HEK293T (cell line): ENCODE measurements at regions not wholly inside any gene's neighbourhood (a gene's known extent, or its start where the extent isn't known, plus 50 kb on each side); places are given as distances from the start of the nearest gene placed in this dataset.

Experiments used
- CTCF ChIA-PET: fragments of 350-600 bp; formaldehyde crosslinking; extraction: SDS; loops from one replicate; lab custom pipeline; 2021; ENCODE audit warnings: antibody characterized with exemption, inconsistent platforms; lab: Yijun Ruan, JAX
- POLR2A ChIA-PET: fragments of 350-600 bp; formaldehyde crosslinking; extraction: SDS; loops from one replicate; lab custom pipeline; 2020; ENCODE audit warnings: antibody characterized with exemption, inconsistent platforms; lab: Yijun Ruan, JAX
- DNase-seq: peaks from one replicate; pipeline ENCODE4 v3.0.0; 2012; ENCODE audit warnings: mixed read lengths; ENCODE audit errors: extremely low spot score
- ARNT ChIP-seq: fragments of 450-650 bp; IDR thresholded peaks from 2 replicates; pipeline ENCODE4 v1.6.1; 2017; ENCODE audit warnings: mild to moderate bottlenecking
- BHLHE40 ChIP-seq: fragments of 450-650 bp; IDR thresholded peaks from 2 replicates; pipeline ENCODE4 v1.6.1; 2016; ENCODE audit warnings: mild to moderate bottlenecking, moderate library complexity, borderline replicate concordance
- CTBP1 ChIP-seq: fragments of 450-650 bp; IDR thresholded peaks from 2 replicates; pipeline ENCODE4 v1.6.1; 2016; ENCODE audit warnings: borderline replicate concordance
- ELF4 ChIP-seq: fragments of 450-650 bp; IDR thresholded peaks from 2 replicates; pipeline ENCODE4 v1.6.1; 2017; ENCODE audit warnings: antibody characterized with exemption
- FOXA1 ChIP-seq: fragments of 450-650 bp; IDR thresholded peaks from 2 replicates; pipeline ENCODE4 v1.6.1; 2016; ENCODE audit warnings: mild to moderate bottlenecking
- FOXK2 ChIP-seq: fragments of 450-650 bp; IDR thresholded peaks from 2 replicates; pipeline ENCODE4 v1.6.1; 2016; ENCODE audit warnings: mild to moderate bottlenecking
- FOXM1 ChIP-seq: fragments of 450-650 bp; IDR thresholded peaks from 2 replicates; pipeline ENCODE4 v1.6.1; 2017; ENCODE audit warnings: mild to moderate bottlenecking, borderline replicate concordance
- HDGF ChIP-seq: fragments of 450-650 bp; IDR thresholded peaks from 2 replicates; pipeline ENCODE4 v1.6.1; 2017; ENCODE audit warnings: antibody characterized with exemption, borderline replicate concordance
- L3MBTL2 ChIP-seq: fragments of 450-650 bp; conservative IDR thresholded peaks from 2 replicates; pipeline ENCODE4 v1.6.1; 2016; ENCODE audit warnings: mild to moderate bottlenecking
- LEF1 ChIP-seq: fragments of 450-650 bp; IDR thresholded peaks from 2 replicates; pipeline ENCODE4 v1.6.1; 2017; ENCODE audit warnings: mild to moderate bottlenecking, borderline replicate concordance
- NFRKB ChIP-seq: fragments of 450-650 bp; IDR thresholded peaks from 2 replicates; pipeline ENCODE4 v1.6.1; 2016; ENCODE audit warnings: mild to moderate bottlenecking, moderate library complexity
- SP1 ChIP-seq: fragments of 450-650 bp; IDR thresholded peaks from 2 replicates; pipeline ENCODE4 v1.6.1; 2017
- SUZ12 ChIP-seq: fragments of 450-650 bp; IDR thresholded peaks from 2 replicates; pipeline ENCODE4 v1.6.1; 2016; ENCODE audit warnings: mild to moderate bottlenecking
- TARDBP ChIP-seq: fragments of 450-650 bp; IDR thresholded peaks from 2 replicates; pipeline ENCODE4 v1.6.1; 2016
- ZNF384 ChIP-seq: fragments of 450-650 bp; IDR thresholded peaks from 2 replicates; pipeline ENCODE4 v1.6.1; 2016
- TF ChIP-seq, protein P1 (sequence below): fragments of 450-650 bp; IDR thresholded peaks from 2 replicates; pipeline ENCODE4 v1.6.1; 2016

DNA sequence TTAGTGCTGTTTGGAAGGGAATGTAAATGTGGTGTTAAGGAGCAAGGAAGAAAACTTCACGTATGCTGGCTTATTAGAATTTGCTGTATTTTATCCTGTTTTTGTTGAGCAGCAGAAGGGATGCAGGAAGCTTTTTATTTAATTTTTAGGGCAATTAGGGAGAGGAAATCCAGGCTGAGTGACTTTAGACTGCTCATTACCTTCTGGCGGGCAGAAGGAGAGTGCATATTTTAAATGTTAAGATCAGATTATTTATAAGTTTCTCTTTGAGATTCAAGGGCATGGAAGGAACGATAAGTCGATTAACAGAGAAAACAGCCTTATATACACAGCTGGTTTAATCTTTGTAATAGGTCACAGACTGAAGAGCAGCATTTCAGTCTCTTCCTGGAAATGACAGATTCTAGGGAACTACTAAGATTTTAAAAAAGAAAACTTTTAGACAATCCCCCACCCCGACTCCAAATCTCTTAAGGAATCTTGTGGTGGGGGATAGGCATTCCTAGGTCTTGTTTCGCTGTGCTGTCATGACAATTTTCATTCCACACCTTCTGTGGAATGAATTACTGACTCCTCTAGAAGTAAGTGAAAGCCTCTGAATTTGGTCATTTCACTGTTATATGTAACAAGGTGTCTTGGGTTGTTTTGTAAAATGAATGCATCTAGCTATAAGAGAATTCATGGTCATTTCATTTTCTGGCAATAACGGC, 402.5 kb downstream of the RAPGEF2 start:
- ChIA-PET CTCF (interaction anchor here (0.9 kb wide), 1 partner anchor 18 kb away, joined by 4 read pairs; no protein-coding TSS in a partner anchor), POLR2A (no interaction called here)
- no peak for DNase-seq
- TF ChIP-seq FOXA1, result no peak
- TF ChIP-seq ZNF384, result no peak
- no peak for TF ChIP-seq NFRKB
- TF ChIP-seq TARDBP, result no peak
- no peak for TF ChIP-seq ELF4
- no peak for TF ChIP-seq LEF1
- TF ChIP-seq HDGF, result no peak
- TF ChIP-seq ARNT, result no peak
- TF ChIP-seq FOXM1, result no peak
- TF ChIP-seq, protein P1, sequence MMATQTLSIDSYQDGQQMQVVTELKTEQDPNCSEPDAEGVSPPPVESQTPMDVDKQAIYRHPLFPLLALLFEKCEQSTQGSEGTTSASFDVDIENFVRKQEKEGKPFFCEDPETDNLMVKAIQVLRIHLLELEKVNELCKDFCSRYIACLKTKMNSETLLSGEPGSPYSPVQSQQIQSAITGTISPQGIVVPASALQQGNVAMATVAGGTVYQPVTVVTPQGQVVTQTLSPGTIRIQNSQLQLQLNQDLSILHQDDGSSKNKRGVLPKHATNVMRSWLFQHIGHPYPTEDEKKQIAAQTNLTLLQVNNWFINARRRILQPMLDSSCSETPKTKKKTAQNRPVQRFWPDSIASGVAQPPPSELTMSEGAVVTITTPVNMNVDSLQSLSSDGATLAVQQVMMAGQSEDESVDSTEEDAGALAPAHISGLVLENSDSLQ, result no peak
- no peak for TF ChIP-seq SUZ12
- TF ChIP-seq SP1, result no peak
- TF ChIP-seq CTBP1, result no peak
- TF ChIP-seq BHLHE40, result no peak

DNA sequence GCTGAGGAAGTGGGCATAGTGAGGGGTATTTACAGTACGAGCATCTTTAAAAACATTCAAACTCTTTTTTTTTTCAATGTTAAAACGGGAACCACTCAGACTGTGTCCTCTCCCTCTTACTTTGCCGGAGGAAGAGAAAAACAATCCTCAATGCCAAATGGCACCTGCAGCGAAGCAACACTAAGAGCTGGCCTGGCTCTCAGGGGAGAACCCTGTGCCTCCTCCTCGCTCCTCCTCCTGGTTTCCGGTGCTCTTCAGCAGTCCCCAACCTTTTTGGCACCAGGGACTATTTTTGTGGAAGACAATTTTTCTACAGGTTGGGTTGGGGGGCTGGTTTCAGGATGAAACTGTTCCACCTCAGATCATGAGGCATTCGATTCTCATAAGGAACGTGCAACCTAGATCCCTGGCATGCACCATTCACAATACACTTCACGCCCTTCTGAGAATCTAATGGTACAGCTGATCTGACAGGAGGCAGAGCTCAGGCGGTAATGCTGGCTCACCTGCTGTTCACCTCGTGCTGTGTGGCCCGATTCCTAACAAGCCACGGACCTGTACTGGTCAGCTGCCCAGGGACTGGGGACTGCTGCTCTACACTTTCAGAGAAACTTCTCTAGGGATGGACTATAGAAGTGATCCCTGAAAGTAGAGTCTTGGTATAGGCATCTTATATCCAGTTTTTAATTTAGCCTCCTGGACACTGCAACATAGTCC, 404.1 kb downstream of the RAPGEF2 start:
- POLR2A ChIA-PET, result no interaction called here

DNA sequence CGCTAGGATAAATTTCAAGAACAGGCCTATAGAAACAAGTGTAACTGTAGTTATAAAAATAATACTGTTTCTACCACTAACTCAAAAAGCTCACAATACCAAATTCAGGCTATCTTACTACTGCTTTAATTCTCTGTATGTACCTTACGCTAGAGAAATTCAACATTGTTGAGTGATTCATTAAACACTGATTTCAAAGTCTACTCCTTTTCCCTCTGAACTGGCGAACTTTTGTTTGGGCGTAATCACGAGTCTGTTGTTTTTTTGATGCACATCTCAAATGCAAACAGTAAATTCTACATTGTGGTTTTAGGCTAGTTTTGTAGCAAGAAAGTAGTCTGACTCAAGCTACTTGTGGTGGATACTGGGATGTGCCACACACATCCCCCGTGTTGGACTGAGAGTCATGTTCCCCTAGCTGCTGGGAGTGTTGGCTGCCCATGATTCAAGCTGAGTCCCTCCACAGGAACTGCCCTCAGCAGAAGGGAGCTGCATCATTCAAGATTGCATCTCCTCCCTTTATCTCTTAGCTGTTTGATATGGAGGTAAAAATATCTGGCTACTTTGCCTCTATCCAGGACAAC, 406.1 kb downstream of the RAPGEF2 start:
- no peak for DNase-seq
- ChIA-PET CTCF (no interaction called here), POLR2A (no interaction called here)
- TF ChIP-seq ARNT, result no peak
- TF ChIP-seq TARDBP, result no peak
- TF ChIP-seq SP1, result no peak
- TF ChIP-seq ZNF384, result no peak
- TF ChIP-seq FOXM1, result no peak
- TF ChIP-seq ELF4, result no peak
- TF ChIP-seq NFRKB, result no peak
- TF ChIP-seq BHLHE40, result no peak
- TF ChIP-seq FOXK2, result no peak
- no peak for TF ChIP-seq FOXA1
- no peak for TF ChIP-seq L3MBTL2
- no peak for TF ChIP-seq SUZ12
- no peak for TF ChIP-seq LEF1
- TF ChIP-seq, protein P1, result no peak
- no peak for TF ChIP-seq HDGF
- TF ChIP-seq CTBP1, result no peak

More for the DNA sequence above, 404.1 kb downstream of the RAPGEF2 start:
- DNase-seq, result no peak
- CTCF ChIA-PET, result no interaction called here
- TF ChIP-seq, protein P1, result no peak
- TF ChIP-seq L3MBTL2, result no peak
- no peak for TF ChIP-seq FOXK2

DNA sequence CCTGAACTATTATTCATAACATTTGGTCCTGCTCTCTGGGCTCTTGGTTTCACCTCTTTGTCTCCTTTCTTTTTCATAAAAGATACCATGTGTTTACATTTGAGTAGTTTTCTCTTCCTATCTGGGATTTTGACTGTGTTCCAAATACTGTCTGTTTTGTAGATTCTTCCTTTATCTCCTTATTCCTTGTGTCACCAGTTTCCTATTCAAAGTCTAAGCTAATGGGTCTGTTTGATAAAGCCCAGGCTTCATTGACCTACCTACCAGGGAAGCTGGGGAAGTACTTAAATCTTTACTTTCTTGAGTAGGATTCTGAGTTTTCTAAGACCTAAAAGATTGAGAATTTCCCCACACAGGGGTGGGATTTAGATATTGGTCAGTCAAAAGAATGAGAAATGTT, 409.5 kb downstream of the RAPGEF2 start:
- ChIA-PET POLR2A (no interaction called here), CTCF (no interaction called here)
- no peak for TF ChIP-seq ELF4
- no peak for TF ChIP-seq LEF1
- no peak for TF ChIP-seq ZNF384
- TF ChIP-seq NFRKB, result no peak
- TF ChIP-seq, protein P1, result no peak
- TF ChIP-seq FOXK2, result no peak
- no peak for TF ChIP-seq SP1
- no peak for TF ChIP-seq ARNT
- TF ChIP-seq TARDBP, result no peak
- TF ChIP-seq FOXA1, result no peak
- no peak for TF ChIP-seq L3MBTL2
- TF ChIP-seq CTBP1, result no peak
- no peak for TF ChIP-seq FOXM1
- no peak for TF ChIP-seq SUZ12
- TF ChIP-seq HDGF, result no peak
- TF ChIP-seq BHLHE40, result no peak
- no peak for DNase-seq

DNA sequence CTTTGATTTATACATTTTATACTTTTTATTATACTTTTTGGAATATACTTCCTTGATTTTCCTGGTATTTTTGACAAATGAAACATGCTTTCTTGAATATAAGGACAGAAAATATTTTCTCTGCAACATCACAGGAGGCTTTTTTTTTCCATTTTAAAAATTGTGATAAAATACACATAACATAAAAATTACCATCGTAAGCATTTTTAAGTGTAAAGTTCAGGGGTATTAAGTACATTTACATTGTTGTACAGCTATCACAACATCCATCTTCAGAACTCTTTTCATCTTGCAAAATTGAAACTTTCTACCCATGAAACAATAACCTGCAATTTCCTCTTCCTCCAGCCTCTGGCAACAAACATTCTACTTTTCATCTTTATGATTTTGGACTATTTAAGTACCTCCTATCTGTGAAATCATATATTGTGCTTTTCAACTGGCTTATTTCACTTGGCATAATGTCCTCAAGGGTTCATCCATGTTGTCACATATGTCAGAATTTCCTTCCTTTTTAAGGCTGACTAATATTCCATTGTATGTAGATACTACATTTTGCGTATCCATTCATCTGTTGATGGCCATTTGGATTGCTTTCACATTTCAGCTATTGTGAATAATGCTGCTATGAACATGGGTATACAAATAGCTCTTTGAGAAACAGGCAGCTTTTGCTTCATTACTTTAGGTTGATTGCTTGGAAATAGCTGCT, 412.6 kb downstream of the RAPGEF2 start:
- POLR2A ChIA-PET, result no interaction called here
- TF ChIP-seq HDGF (no peak), ARNT (no peak), ELF4 (no peak), CTBP1 (no peak), FOXA1 (no peak), SUZ12 (no peak), TARDBP (no peak), FOXM1 (no peak), SP1 (no peak), ZNF384 (no peak)
- TF ChIP-seq, protein P1, result no peak
- DNase-seq, result no peak
- CTCF ChIA-PET, result no interaction called here
